Nephron (organoid): ENCODE measurements at regions not wholly inside any gene's neighbourhood (a gene's known extent, or its start where the extent isn't known, plus 50 kb on each side); places are given as distances from the start of the nearest gene placed in this dataset.
"Not testable (repeated sequence)": the region's sequence is repeated elsewhere in the genome, so short reads cannot be mapped to it uniquely, and the experiment has no call there.

ENCODE experiments used
- H3K27ac Mint-ChIP-seq, 3 experiments: 2 replicates each; pipeline ENCODE4 v1.8.0; 2020; ENCODE audit warnings: mixed read lengths in 3 of 3, mild to moderate bottlenecking in 2 of 3, moderate library complexity in 1 of 3
- H3K27me3 Mint-ChIP-seq: 2 replicates; pipeline ENCODE4 v1.8.0; 2021; ENCODE audit warnings: low read depth, mild to moderate bottlenecking, moderate library complexity, mixed read lengths
- H3K36me3 Mint-ChIP-seq: 2 replicates; pipeline ENCODE4 v1.8.0; 2020; ENCODE audit warnings: low read depth, mixed read lengths
- H3K4me1 Mint-ChIP-seq: 2 replicates; pipeline ENCODE4 v1.8.0; 2020; ENCODE audit warnings: mixed read lengths
- H3K4me3 Mint-ChIP-seq, 3 experiments: 2 replicates each; pipeline ENCODE4 v1.8.0; 2020; ENCODE audit warnings: mild to moderate bottlenecking in 3 of 3, mixed read lengths in 3 of 3, moderate library complexity in 2 of 3
- H3K9me3 Mint-ChIP-seq: 2 replicates; pipeline ENCODE4 v1.8.0; 2020; ENCODE audit warnings: mixed read lengths
- CTCF ChIP-seq, 3 experiments: fragments of 200-600 bp; sonication (generic); IDR thresholded peaks; one replicate each; pipeline ENCODE4 v1.5.0; 2021; ENCODE audit warnings: antibody characterized with exemption in 3 of 3; ENCODE audit not compliant: unreplicated experiment in 3 of 3

- no peaks in the 10 kb centered on the region for H3K4me1 Mint-ChIP-seq
- H3K36me3 Mint-ChIP-seq = no peaks in the 10 kb centered on the region
- H3K4me3 Mint-ChIP-seq = no peak overlapping the region
- no peak overlapping the region for H3K27ac Mint-ChIP-seq
- H3K9me3 Mint-ChIP-seq = peaks cover 8% of the 10 kb centered on the region
- TF ChIP-seq CTCF (IDR thresholded peaks at IDR 0.05; ENCODE audit: unreplicated experiment in 3 of 3) = no peak
- H3K27me3 Mint-ChIP-seq = no peaks in the 10 kb centered on the region
These were observed 134.9 kb upstream of the KYNU start for GRCh38 chr2:142742371-142743214.

GRCh38 chr2:142741764-142742269 lies 135.6 kb upstream of the KYNU start:
- no peak for TF ChIP-seq CTCF (IDR thresholded peaks at IDR 0.05; ENCODE audit: unreplicated experiment in 3 of 3)

GRCh38 chr2:142734770-142735169 lies 142.7 kb upstream of the KYNU start:
- peaks cover 6% of the 10 kb centered on the region for H3K9me3 Mint-ChIP-seq
- H3K27me3 Mint-ChIP-seq = no peaks in the 10 kb centered on the region
- H3K4me1 Mint-ChIP-seq = no peaks in the 10 kb centered on the region
- no peak overlapping the region for H3K27ac Mint-ChIP-seq
- no peak overlapping the region for H3K4me3 Mint-ChIP-seq
- H3K36me3 Mint-ChIP-seq = no peaks in the 10 kb centered on the region
- TF ChIP-seq CTCF (IDR thresholded peaks at IDR 0.05; ENCODE audit: unreplicated experiment in 3 of 3) = no peak

More at GRCh38 chr2:142741764-142742269, 135.6 kb upstream of the KYNU start:
- H3K36me3 Mint-ChIP-seq = no peaks in the 10 kb centered on the region
- peaks cover 8% of the 10 kb centered on the region for H3K9me3 Mint-ChIP-seq
- H3K4me1 Mint-ChIP-seq = no peaks in the 10 kb centered on the region
- H3K27ac Mint-ChIP-seq = no peak overlapping the region
- no peak overlapping the region for H3K4me3 Mint-ChIP-seq
- no peaks in the 10 kb centered on the region for H3K27me3 Mint-ChIP-seq

GRCh38 chr2:142734231-142734630 lies 143.2 kb upstream of the KYNU start:
- TF ChIP-seq CTCF (IDR thresholded peaks at IDR 0.05; ENCODE audit: unreplicated experiment in 3 of 3) = no peak
- Mint-ChIP-seq H3K36me3 (no peaks in the 10 kb centered on the region), H3K4me1 (no peaks in the 10 kb centered on the region), H3K9me3 (peaks cover 6% of the 10 kb centered on the region), H3K27ac (no peak overlapping the region), H3K27me3 (no peaks in the 10 kb centered on the region), H3K4me3 (no peak overlapping the region)

- H3K36me3 Mint-ChIP-seq = not testable (repeated sequence)
These were observed 147.7 kb upstream of the KYNU start for GRCh38 chr2:142729814-142730213.

GRCh38 chr2:142727821-142728478 lies 149.5 kb upstream of the KYNU start:
- H3K36me3 Mint-ChIP-seq, H3K27me3 Mint-ChIP-seq, H3K27ac Mint-ChIP-seq, H3K4me3 Mint-ChIP-seq, H3K4me1 Mint-ChIP-seq: not testable (repeated sequence)
- H3K9me3 Mint-ChIP-seq = peaks cover 19% of the 10 kb centered on the region

More at GRCh38 chr2:142729814-142730213, 147.7 kb upstream of the KYNU start:
- H3K4me1 Mint-ChIP-seq, H3K4me3 Mint-ChIP-seq, H3K27ac Mint-ChIP-seq, H3K27me3 Mint-ChIP-seq: not testable (repeated sequence)
- H3K9me3 Mint-ChIP-seq = peaks cover 19% of the 10 kb centered on the region
